ENCODE measurements at regions not wholly inside any gene's neighbourhood (a gene's known extent, or its start where the extent isn't known, plus 50 kb on each side); places are given as distances from the start of the nearest gene placed in this dataset.

DNA sequence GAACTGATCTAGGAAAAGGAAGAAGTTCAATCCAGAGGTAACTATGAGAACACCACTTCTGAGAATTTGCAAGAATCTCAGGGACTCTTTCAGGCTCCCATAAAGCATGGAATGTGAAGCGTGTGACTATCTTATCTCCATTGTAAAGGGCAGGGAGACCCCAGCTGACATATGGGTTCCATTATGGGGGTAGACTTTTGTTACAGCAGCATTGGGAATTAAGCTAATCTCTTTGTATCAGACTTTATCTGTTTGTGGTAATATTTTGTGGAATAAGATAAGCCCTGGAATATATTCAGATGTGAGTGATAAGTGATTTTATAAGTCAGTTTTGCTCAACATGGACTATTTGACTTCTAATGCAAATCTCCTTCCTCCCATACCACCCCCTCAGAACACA lies 468.3 kb downstream of the MEIS1 start:
- DNase-seq: no peak
- H3K27me3 ChIP-seq (ENCODE audit: low read length): no peaks in the 10 kb centered on the region
- no peak overlapping the region for H3K4me2 ChIP-seq (ENCODE audit: low read depth, low read length, poor library complexity, severe bottlenecking)
- H3K9me2 ChIP-seq (replicated peaks; ENCODE audit: insufficient read depth, low read length): no peaks in the 10 kb centered on the region
- H3K4me3 ChIP-seq (ENCODE audit: low read length): no peak overlapping the region
- no peaks in the 10 kb centered on the region for H3K36me3 ChIP-seq (ENCODE audit: insufficient read depth, low read length)
- H3K79me2 ChIP-seq (ENCODE audit: low read length): no peaks in the 10 kb centered on the region
- H4K20me1 ChIP-seq (ENCODE audit: insufficient read depth, low read depth, low read length): no peaks in the 10 kb centered on the region
- H3K9ac ChIP-seq (ENCODE audit: low read length): no peak overlapping the region
- H3K27ac ChIP-seq (ENCODE audit: low read length): no peak overlapping the region
- no peaks in the 10 kb centered on the region for H3K9me3 ChIP-seq (ENCODE audit: low read length)
- H2AFZ ChIP-seq (ENCODE audit: low read length): no peak overlapping the region
- no peaks in the 10 kb centered on the region for H3K4me1 ChIP-seq (ENCODE audit: low read length)

- no peaks in the 10 kb centered on the region for H3K9me3 ChIP-seq (ENCODE audit: low read length)
- H3K4me3 ChIP-seq (ENCODE audit: low read length): no peak overlapping the region
- H3K9ac ChIP-seq (ENCODE audit: low read length): no peak overlapping the region
- no peaks in the 10 kb centered on the region for H3K79me2 ChIP-seq (ENCODE audit: low read length)
- no peak overlapping the region for H2AFZ ChIP-seq (ENCODE audit: low read length)
- H3K9me2 ChIP-seq (replicated peaks; ENCODE audit: insufficient read depth, low read length): no peaks in the 10 kb centered on the region
- H3K36me3 ChIP-seq (ENCODE audit: insufficient read depth, low read length): no peaks in the 10 kb centered on the region
- no peak overlapping the region for H3K4me2 ChIP-seq (ENCODE audit: low read depth, low read length, poor library complexity, severe bottlenecking)
- no peaks in the 10 kb centered on the region for H3K4me1 ChIP-seq (ENCODE audit: low read length)
- no peak overlapping the region for H3K27ac ChIP-seq (ENCODE audit: low read length)
- no peaks in the 10 kb centered on the region for H4K20me1 ChIP-seq (ENCODE audit: insufficient read depth, low read depth, low read length)
- no peaks in the 10 kb centered on the region for H3K27me3 ChIP-seq (ENCODE audit: low read length)
- DNase-seq: no peak
Measured at GRCh38 chr2:66903745-66904465, 469.0 kb downstream of the MEIS1 start.

DNA sequence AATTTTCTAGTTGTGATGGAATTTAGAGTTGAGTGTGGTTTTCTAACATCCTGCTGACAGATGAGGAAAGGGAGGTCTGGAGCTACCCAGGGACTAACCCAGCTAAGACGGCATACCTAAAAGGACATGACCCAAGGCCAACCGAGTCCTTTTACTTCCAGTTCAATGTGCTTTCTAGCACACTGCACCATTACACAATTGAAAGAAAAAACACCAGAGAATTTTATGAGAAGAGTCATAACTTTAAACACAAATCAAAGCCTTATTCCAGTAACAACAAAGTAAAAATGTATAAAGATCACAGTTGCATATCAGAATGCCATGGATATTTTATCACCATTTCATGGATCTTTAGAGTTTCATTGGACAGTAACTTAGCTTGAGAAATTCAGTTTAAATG lies 480.3 kb downstream of the MEIS1 start:
- H3K79me2 ChIP-seq (ENCODE audit: low read length): no peaks in the 10 kb centered on the region
- no peaks in the 10 kb centered on the region for H3K27me3 ChIP-seq (ENCODE audit: low read length)
- no peak overlapping the region for H3K4me3 ChIP-seq (ENCODE audit: low read length)
- H4K20me1 ChIP-seq (ENCODE audit: insufficient read depth, low read depth, low read length): no peaks in the 10 kb centered on the region
- H3K27ac ChIP-seq (ENCODE audit: low read length): no peak overlapping the region
- no peak for DNase-seq
- no peaks in the 10 kb centered on the region for H3K9me3 ChIP-seq (ENCODE audit: low read length)
- no peak overlapping the region for H2AFZ ChIP-seq (ENCODE audit: low read length)
- no peaks in the 10 kb centered on the region; the same call in 1 of the 2 replicates for H3K9me2 ChIP-seq (replicated peaks; ENCODE audit: insufficient read depth, low read length)
- H3K4me1 ChIP-seq (ENCODE audit: low read length): no peaks in the 10 kb centered on the region
- H3K9ac ChIP-seq (ENCODE audit: low read length): no peak overlapping the region
- no peaks in the 10 kb centered on the region for H3K36me3 ChIP-seq (ENCODE audit: insufficient read depth, low read length)
- no peak overlapping the region for H3K4me2 ChIP-seq (ENCODE audit: low read depth, low read length, poor library complexity, severe bottlenecking)

- Histone ChIP-seq H3K4me1 (ENCODE audit: low read length) (no peaks in the 10 kb centered on the region), H4K20me1 (ENCODE audit: insufficient read depth, low read depth, low read length) (no peaks in the 10 kb centered on the region), H2AFZ (ENCODE audit: low read length) (no peak overlapping the region), H3K27ac (ENCODE audit: low read length) (no peak overlapping the region), H3K4me3 (ENCODE audit: low read length) (no peak overlapping the region), H3K9ac (ENCODE audit: low read length) (no peak overlapping the region), H3K27me3 (ENCODE audit: low read length) (no peaks in the 10 kb centered on the region), H3K4me2 (ENCODE audit: low read depth, low read length, poor library complexity, severe bottlenecking) (no peak overlapping the region), H3K9me3 (ENCODE audit: low read length) (no peaks in the 10 kb centered on the region), H3K36me3 (ENCODE audit: insufficient read depth, low read length) (no peaks in the 10 kb centered on the region), H3K79me2 (ENCODE audit: low read length) (no peaks in the 10 kb centered on the region), H3K9me2 (replicated peaks; ENCODE audit: insufficient read depth, low read length) (no peaks in the 10 kb centered on the region; the same call in 1 of the 2 replicates)
- DNase-seq: no peak
Measured at GRCh38 chr2:66919286-66919685, 477.8 kb upstream of the ETAA1 start.

- H3K9ac ChIP-seq (ENCODE audit: low read length): no peak overlapping the region
- no peak for DNase-seq
- no peaks in the 10 kb centered on the region; the same call in 1 of the 2 replicates for H3K9me2 ChIP-seq (replicated peaks; ENCODE audit: insufficient read depth, low read length)
- no peaks in the 10 kb centered on the region for H3K9me3 ChIP-seq (ENCODE audit: low read length)
- no peak overlapping the region for H2AFZ ChIP-seq (ENCODE audit: low read length)
- H3K27me3 ChIP-seq (ENCODE audit: low read length): no peaks in the 10 kb centered on the region
- H3K79me2 ChIP-seq (ENCODE audit: low read length): no peaks in the 10 kb centered on the region
- H4K20me1 ChIP-seq (ENCODE audit: insufficient read depth, low read depth, low read length): no peaks in the 10 kb centered on the region
- H3K4me1 ChIP-seq (ENCODE audit: low read length): no peaks in the 10 kb centered on the region
- no peak overlapping the region for H3K4me3 ChIP-seq (ENCODE audit: low read length)
- no peaks in the 10 kb centered on the region for H3K36me3 ChIP-seq (ENCODE audit: insufficient read depth, low read length)
- no peak overlapping the region for H3K27ac ChIP-seq (ENCODE audit: low read length)
- no peak overlapping the region for H3K4me2 ChIP-seq (ENCODE audit: low read depth, low read length, poor library complexity, severe bottlenecking)
Measured at GRCh38 chr2:66920415-66920814, 476.7 kb upstream of the ETAA1 start.

- H3K27me3 ChIP-seq (ENCODE audit: low read length): no peaks in the 10 kb centered on the region
Measured at GRCh38 chr2:66925128-66925527, 472.0 kb upstream of the ETAA1 start.

DNA sequence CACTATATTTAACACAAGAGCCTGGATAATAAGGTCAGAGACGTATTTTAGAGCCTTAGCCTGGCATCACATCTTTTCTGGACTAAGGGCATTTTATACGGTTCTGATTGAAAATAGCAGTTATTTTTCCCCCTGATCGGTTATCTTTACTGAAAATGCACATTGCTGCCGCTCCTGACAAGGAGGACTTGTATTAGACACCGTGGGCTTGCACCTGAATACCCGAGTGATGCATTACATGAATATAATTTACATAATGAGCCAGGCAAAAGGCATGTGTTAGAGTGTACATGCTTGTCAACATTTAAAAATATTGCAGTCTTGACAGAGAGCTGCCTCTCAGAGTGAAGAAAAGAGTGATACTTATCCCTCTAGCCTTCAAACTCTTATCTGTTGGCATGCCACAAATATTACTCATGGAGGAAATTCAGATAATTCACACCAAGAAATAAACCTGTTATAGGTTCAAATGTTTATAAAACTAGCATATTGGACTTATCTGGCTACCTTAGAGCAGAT lies 470.5 kb upstream of the ETAA1 start:
- Histone ChIP-seq H3K9me3 (ENCODE audit: low read length) (no peaks in the 10 kb centered on the region), H3K27me3 (ENCODE audit: low read length) (no peaks in the 10 kb centered on the region), H4K20me1 (ENCODE audit: insufficient read depth, low read depth, low read length) (no peaks in the 10 kb centered on the region), H3K79me2 (ENCODE audit: low read length) (no peaks in the 10 kb centered on the region), H3K4me1 (ENCODE audit: low read length) (no peaks in the 10 kb centered on the region), H3K9me2 (replicated peaks; ENCODE audit: insufficient read depth, low read length) (no peaks in the 10 kb centered on the region), H3K9ac (ENCODE audit: low read length) (no peak overlapping the region), H3K27ac (ENCODE audit: low read length) (no peak overlapping the region), H3K4me2 (ENCODE audit: low read depth, low read length, poor library complexity, severe bottlenecking) (no peak overlapping the region), H2AFZ (ENCODE audit: low read length) (no peak overlapping the region), H3K36me3 (ENCODE audit: insufficient read depth, low read length) (no peaks in the 10 kb centered on the region), H3K4me3 (ENCODE audit: low read length) (no peak overlapping the region)
- DNase-seq: no peak

More at GRCh38 chr2:66925128-66925527, 472.0 kb upstream of the ETAA1 start:
- Histone ChIP-seq H3K4me2 (ENCODE audit: low read depth, low read length, poor library complexity, severe bottlenecking) (no peak overlapping the region), H2AFZ (ENCODE audit: low read length) (no peak overlapping the region), H3K9me3 (ENCODE audit: low read length) (no peaks in the 10 kb centered on the region), H3K9ac (ENCODE audit: low read length) (no peak overlapping the region), H4K20me1 (ENCODE audit: insufficient read depth, low read depth, low read length) (no peaks in the 10 kb centered on the region), H3K27ac (ENCODE audit: low read length) (no peak overlapping the region), H3K4me1 (ENCODE audit: low read length) (no peaks in the 10 kb centered on the region), H3K4me3 (ENCODE audit: low read length) (no peak overlapping the region), H3K36me3 (ENCODE audit: insufficient read depth, low read length) (no peaks in the 10 kb centered on the region), H3K79me2 (ENCODE audit: low read length) (no peaks in the 10 kb centered on the region), H3K9me2 (replicated peaks; ENCODE audit: insufficient read depth, low read length) (no peaks in the 10 kb centered on the region)
- no peak for DNase-seq

- H3K9me3 ChIP-seq (ENCODE audit: low read length): no peaks in the 10 kb centered on the region
- DNase-seq: no peak
- no peak overlapping the region for H3K4me3 ChIP-seq (ENCODE audit: low read length)
Measured at GRCh38 chr2:66929632-66930338, 467.3 kb upstream of the ETAA1 start.

More at GRCh38 chr2:66929632-66930338, 467.3 kb upstream of the ETAA1 start:
- Histone ChIP-seq H2AFZ (ENCODE audit: low read length) (no peak overlapping the region), H3K36me3 (ENCODE audit: insufficient read depth, low read length) (no peaks in the 10 kb centered on the region), H4K20me1 (ENCODE audit: insufficient read depth, low read depth, low read length) (no peaks in the 10 kb centered on the region), H3K9me2 (replicated peaks; ENCODE audit: insufficient read depth, low read length) (no peaks in the 10 kb centered on the region), H3K79me2 (ENCODE audit: low read length) (no peaks in the 10 kb centered on the region), H3K4me2 (ENCODE audit: low read depth, low read length, poor library complexity, severe bottlenecking) (no peak overlapping the region), H3K27ac (ENCODE audit: low read length) (no peak overlapping the region), H3K27me3 (ENCODE audit: low read length) (no peaks in the 10 kb centered on the region), H3K4me1 (ENCODE audit: low read length) (no peaks in the 10 kb centered on the region), H3K9ac (ENCODE audit: low read length) (no peak overlapping the region)

Data from Karpas-422 (cell line).